Endothelial cell of umbilical vein (primary cell): ENCODE measurements at regions not wholly inside any gene's neighbourhood (a gene's known extent, or its start where the extent isn't known, plus 50 kb on each side); places are given as distances from the start of the nearest gene placed in this dataset.

ENCODE experiments used
- BruUV-seq: library from RNA; stranded (reverse); fragments of 400-500 nt; replicated peaks from 2 replicates; lab custom pipeline; 2021; lab: Mats Ljungman, UMichigan
- CTCF ChIA-PET: fragments of 300-600, 350-600 bp; sonication (Branson Sonifier 250); formaldehyde crosslinking; loops from one replicate; lab custom pipeline; 2021; ENCODE audit warnings: antibody characterized with exemption, inconsistent platforms; lab: Charles Lee
- POLR2A ChIA-PET: fragments of 300-600, 350-600 bp; sonication (Branson Sonifier 250); formaldehyde crosslinking; loops from one replicate; lab custom pipeline; 2021; ENCODE audit warnings: antibody characterized with exemption, inconsistent platforms; lab: Charles Lee
- DNase-seq: peaks from one replicate; pipeline ENCODE4 v3.0.0-alpha.2; 2011; ENCODE audit warnings: low read depth, low spot score
- FAIRE-seq: peaks from 2 replicates; lab custom pipeline; 2011; peaks lifted over from hg19 to GRCh38; lab: Jason Lieb, UNC
- H2AFZ ChIP-seq: 2 replicates; pipeline ENCODE4 v1.6.0; 2012; ENCODE audit warnings: low read depth, low read length, control low read depth, inconsistent platforms
- H3K27ac ChIP-seq: 2 replicates; pipeline ENCODE4 v1.5.1; 2011; ENCODE audit warnings: low read depth, mild to moderate bottlenecking, control low read depth, low read length, moderate library complexity; ENCODE audit not compliant: insufficient read depth
- H3K27me3 ChIP-seq, 2 experiments: 2 replicates each; pipeline versions ENCODE4 v1.6.0 to v1.6.1; 2011; ENCODE audit warnings: low read length in 2 of 2, mixed read lengths in 1 of 2; ENCODE audit not compliant: control insufficient read depth in 2 of 2, insufficient read depth in 2 of 2
- H3K36me3 ChIP-seq, 2 experiments: 2 replicates in 1 of 2; 3 replicates in 1 of 2; pipeline ENCODE4 v1.5.1; 2011; ENCODE audit warnings: low read length in 2 of 2, mild to moderate bottlenecking in 1 of 2, moderate library complexity in 1 of 2; ENCODE audit not compliant: control insufficient read depth in 2 of 2, insufficient read depth in 2 of 2; ENCODE audit errors: extremely low read depth in 1 of 2
- H3K4me1 ChIP-seq: 3 replicates; pipeline ENCODE4 v1.5.1; 2011; ENCODE audit warnings: mild to moderate bottlenecking, low read length; ENCODE audit not compliant: control insufficient read depth, insufficient read depth; ENCODE audit errors: extremely low read depth
- H3K4me2 ChIP-seq: 2 replicates; pipeline ENCODE4 v1.6.1; 2011; ENCODE audit warnings: low read length, control low read depth, mixed read lengths; ENCODE audit not compliant: insufficient read depth
- H3K4me3 ChIP-seq, 3 experiments: fragments of 200-600 bp in 1 of 3; sonication (generic), shearing (Covaris generic) in 1 of 3; replicated peaks in 1 of 3; 2 replicates each; pipeline ENCODE4 v1.5.1; 2011 to 2016; ENCODE audit warnings: control low read depth in 3 of 3, low read length in 3 of 3, mild to moderate bottlenecking in 2 of 3, inconsistent platforms in 1 of 3, low read depth in 1 of 3, moderate library complexity in 1 of 3; ENCODE audit not compliant: insufficient read depth in 1 of 3
- H3K79me2 ChIP-seq: 2 replicates; pipeline ENCODE4 v1.6.0; 2012; ENCODE audit warnings: low read length, inconsistent platforms; ENCODE audit not compliant: control insufficient read depth, insufficient read depth
- H3K9ac ChIP-seq: replicated peaks from 2 replicates; pipeline ENCODE3; 2011; ENCODE audit warnings: low read length, control low read depth; ENCODE audit not compliant: insufficient read depth; ENCODE audit errors: extremely low read depth
- H3K9me1 ChIP-seq: replicated peaks from 3 replicates; pipeline ENCODE4 v1.6.0; 2011; ENCODE audit warnings: mild to moderate bottlenecking, low read length; ENCODE audit not compliant: control insufficient read depth, insufficient read depth; ENCODE audit errors: extremely low read depth
- H3K9me3 ChIP-seq: replicated peaks from 2 replicates; pipeline ENCODE4 v1.5.1; 2012; ENCODE audit warnings: low read length, inconsistent platforms; ENCODE audit not compliant: control insufficient read depth, insufficient read depth
- H4K20me1 ChIP-seq: replicated peaks from 2 replicates; pipeline ENCODE3; 2011; ENCODE audit warnings: mild to moderate bottlenecking, low read length; ENCODE audit not compliant: control insufficient read depth, insufficient read depth; ENCODE audit errors: extremely low read depth
- EZH2 ChIP-seq: IDR thresholded peaks from 2 replicates; pipeline ENCODE4 v1.6.1; 2012; ENCODE audit warnings: borderline replicate concordance, low read depth, mild to moderate bottlenecking, moderate library complexity, low read length, inconsistent platforms; ENCODE audit not compliant: severe bottlenecking
- FOS ChIP-seq: IDR thresholded peaks from 2 replicates; pipeline ENCODE4 v1.6.1; 2011; ENCODE audit warnings: mild to moderate bottlenecking, low read length, moderate library complexity, borderline replicate concordance; ENCODE audit not compliant: insufficient read depth
- JUN ChIP-seq: IDR thresholded peaks from 2 replicates; pipeline ENCODE4 v1.6.1; 2011; ENCODE audit warnings: borderline replicate concordance, low read depth; ENCODE audit not compliant: insufficient read length, insufficient read depth
- POLR2A ChIP-seq: IDR thresholded peaks from 2 replicates; pipeline ENCODE4 v1.6.1; 2012; ENCODE audit warnings: low read depth, mild to moderate bottlenecking, control low read depth, low read length
- POLR2AphosphoS5 ChIP-seq: IDR thresholded peaks from 2 replicates; pipeline ENCODE4 v1.6.1; 2012; ENCODE audit warnings: low read depth, mild to moderate bottlenecking, control low read depth, low read length, moderate library complexity; ENCODE audit not compliant: insufficient read depth
- dilution Hi-C: fragments of 300-500 bp; cut with MboI; formaldehyde crosslinking; loops from one replicate; pipeline ENCODE4 v1.15.0; 2019; ENCODE audit warnings: low sequenced_read_pairs; ENCODE audit not compliant: extremely low pct_ligation_motif_present
- intact Hi-C: fragments of 100-400 bp; cut with micrococcal nuclease; formaldehyde crosslinking; loops from one replicate; pipeline ENCODE4 v1.10.0; 2022
- TF ChIP-seq, protein P1 (sequence below), 2 donors: IDR thresholded peaks; 1 replicate in 1 of 2; 2 replicates in 1 of 2; pipeline ENCODE4 v1.5.1; 2011; ENCODE audit warnings: low read length in 2 of 2, mild to moderate bottlenecking in 2 of 2, moderate library complexity in 2 of 2, control low read depth in 1 of 2, inconsistent platforms in 1 of 2, low read depth in 1 of 2; ENCODE audit not compliant: insufficient read depth in 1 of 2; ENCODE audit errors: extremely low read depth in 1 of 2
- TF ChIP-seq, protein P2 (sequence below): IDR thresholded peaks from 2 replicates; pipeline ENCODE4 v1.6.1; 2011; ENCODE audit not compliant: insufficient read depth, insufficient read length

GRCh38 chr1:199693724-199694123 lies 333.8 kb upstream of the NR5A2 start:
- CTCF ChIA-PET = interaction anchor here (1.5 kb wide), 1 partner anchor 17 kb away, joined by 3 read pairs; no protein-coding TSS in a partner anchor
- no peaks in the 10 kb centered on the region for H3K79me2 ChIP-seq
- BruUV-seq = no TSS peak

More at GRCh38 chr1:199693724-199694123, 333.8 kb upstream of the NR5A2 start:
- DNase-seq (no peak), FAIRE-seq (no peak)
- H3K27ac ChIP-seq = no peak overlapping the region
- H4K20me1 ChIP-seq = no peaks in the 10 kb centered on the region
- no peak overlapping the region for H3K9ac ChIP-seq
- no peaks in the 10 kb centered on the region for H3K9me3 ChIP-seq
- no peaks in the 10 kb centered on the region for H3K27me3 ChIP-seq
- no peak overlapping the region for H2AFZ ChIP-seq
- POLR2A ChIA-PET = no interaction called here
- H3K4me2 ChIP-seq = no peak overlapping the region
- intact Hi-C loops = no loop called here
- H3K4me3 ChIP-seq = no peak overlapping the region
- no peaks in the 10 kb centered on the region for H3K36me3 ChIP-seq
- TF ChIP-seq POLR2A = no peak
- no peak for TF ChIP-seq POLR2AphosphoS5
- TF ChIP-seq, protein P1, sequence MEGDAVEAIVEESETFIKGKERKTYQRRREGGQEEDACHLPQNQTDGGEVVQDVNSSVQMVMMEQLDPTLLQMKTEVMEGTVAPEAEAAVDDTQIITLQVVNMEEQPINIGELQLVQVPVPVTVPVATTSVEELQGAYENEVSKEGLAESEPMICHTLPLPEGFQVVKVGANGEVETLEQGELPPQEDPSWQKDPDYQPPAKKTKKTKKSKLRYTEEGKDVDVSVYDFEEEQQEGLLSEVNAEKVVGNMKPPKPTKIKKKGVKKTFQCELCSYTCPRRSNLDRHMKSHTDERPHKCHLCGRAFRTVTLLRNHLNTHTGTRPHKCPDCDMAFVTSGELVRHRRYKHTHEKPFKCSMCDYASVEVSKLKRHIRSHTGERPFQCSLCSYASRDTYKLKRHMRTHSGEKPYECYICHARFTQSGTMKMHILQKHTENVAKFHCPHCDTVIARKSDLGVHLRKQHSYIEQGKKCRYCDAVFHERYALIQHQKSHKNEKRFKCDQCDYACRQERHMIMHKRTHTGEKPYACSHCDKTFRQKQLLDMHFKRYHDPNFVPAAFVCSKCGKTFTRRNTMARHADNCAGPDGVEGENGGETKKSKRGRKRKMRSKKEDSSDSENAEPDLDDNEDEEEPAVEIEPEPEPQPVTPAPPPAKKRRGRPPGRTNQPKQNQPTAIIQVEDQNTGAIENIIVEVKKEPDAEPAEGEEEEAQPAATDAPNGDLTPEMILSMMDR (IDR thresholded peaks at IDR 0.05; ENCODE audit: extremely low read depth in 1 of 2, insufficient read depth in 1 of 2, low read depth in 1 of 2, low read length in 2 of 2) = no peak
- no peak for TF ChIP-seq FOS
- no peak for TF ChIP-seq EZH2
- no peak for TF ChIP-seq JUN
- TF ChIP-seq, protein P2, sequence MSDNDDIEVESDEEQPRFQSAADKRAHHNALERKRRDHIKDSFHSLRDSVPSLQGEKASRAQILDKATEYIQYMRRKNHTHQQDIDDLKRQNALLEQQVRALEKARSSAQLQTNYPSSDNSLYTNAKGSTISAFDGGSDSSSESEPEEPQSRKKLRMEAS = no peak
- peaks cover 27% of the 10 kb centered on the region for H3K4me1 ChIP-seq
- no peaks in the 10 kb centered on the region for H3K9me1 ChIP-seq
- dilution Hi-C loops = no loop called here
